Aorta (tissue), 5 donors: ENCODE measurements at regions not wholly inside any gene's neighbourhood (a gene's known extent, or its start where the extent isn't known, plus 50 kb on each side); places are given as distances from the start of the nearest gene placed in this dataset.

ENCODE experiments used
- ATAC-seq: fragments of 200-7000 bp; cut with Tn5 transposase; one replicate; pipeline ENCODE4 v1.9.1; 2022; ENCODE audit warnings: moderate library complexity; ENCODE audit not compliant: low FRiP score
- DNase-seq, 2 donors: peaks; one replicate each; pipeline ENCODE4 v3.0.0-alpha.2; 2020
- H3K27ac ChIP-seq, 2 donors: one replicate each; pipeline ENCODE4 v1.5.1; 2013; ENCODE audit warnings: low read length in 2 of 2, mild to moderate bottlenecking in 2 of 2, moderate library complexity in 2 of 2, control low read depth in 1 of 2, inconsistent platforms in 1 of 2, low read depth in 1 of 2
- H3K27me3 ChIP-seq, 2 donors: one replicate each; pipeline ENCODE4 v1.6.1; 2013; ENCODE audit warnings: control low read depth in 1 of 2, low read length in 1 of 2, mild to moderate bottlenecking in 1 of 2, moderate library complexity in 1 of 2; ENCODE audit not compliant: insufficient read depth in 2 of 2, control insufficient read depth in 1 of 2
- H3K36me3 ChIP-seq, 2 donors: one replicate each; pipeline ENCODE4 v1.6.1; 2013; ENCODE audit warnings: control low read depth in 1 of 2, low read length in 1 of 2, mild to moderate bottlenecking in 1 of 2; ENCODE audit not compliant: insufficient read depth in 2 of 2, control insufficient read depth in 1 of 2
- H3K4me1 ChIP-seq, 2 donors: one replicate each; pipeline ENCODE4 v1.6.1; 2013; ENCODE audit warnings: low read length in 2 of 2, control low read depth in 1 of 2, mild to moderate bottlenecking in 1 of 2, moderate library complexity in 1 of 2; ENCODE audit not compliant: insufficient read depth in 2 of 2, control insufficient read depth in 1 of 2
- H3K4me3 ChIP-seq, 2 donors: one replicate each; pipeline ENCODE4 v1.5.1; 2013; ENCODE audit warnings: low read length in 2 of 2, control low read depth in 1 of 2, mild to moderate bottlenecking in 1 of 2
- H3K9me3 ChIP-seq: one replicate; pipeline ENCODE4 v1.6.1; 2013; ENCODE audit warnings: mild to moderate bottlenecking, low read length; ENCODE audit not compliant: control insufficient read depth
- WGBS, 2 donors: extraction: QIAGEN DNeasy Blood & Tissue Kit; methylation state at CpG; one replicate each; pipeline ENCODE4 v1.1.7; 2013; 5-methylcytosine and 5-hydroxymethylcytosine counted together
- intact Hi-C, 2 donors: fragments of 100-400 bp; cut with DNase I; formaldehyde crosslinking; loops; one replicate each; pipeline versions ENCODE4 v1.14.2 to v1.15.0; 2022
- donor health status: healthy with polysubstance abuse.
- donor health status: Bipolar disorder and iron deficiency.
- donor health status: DM: no; HTN: no; CAD: no.
- donor health status: DM: no; HTN: no; CAD: no.
- donor health status: DM: yes; HTN: yes; CAD: no.

- intact Hi-C loops = no loop called here
- no peak for ATAC-seq
- 85 to 94% methylated on average over 4 of the region's 4 CpGs for WGBS, 2 donors
These were observed 434.3 kb upstream of the IGFBP3 start for GRCh38 chr7:46355331-46355730.

GRCh38 chr7:46352004-46352954 lies 431.2 kb upstream of the IGFBP3 start:
- DNase-seq = no peak
- Histone ChIP-seq H3K36me3 (no peaks in the 10 kb centered on the region), H3K27ac (no peak overlapping the region), H3K27me3 (no peaks in the 10 kb centered on the region), H3K9me3 (no peaks in the 10 kb centered on the region), H3K4me3 (no peak overlapping the region), H3K4me1 (no peaks in the 10 kb centered on the region)
- ATAC-seq = peak; percentile 56
- intact Hi-C loops = loop anchor here (1.0 to 5.0 kb wide), 3 partner anchors 430 to 735 kb away; no protein-coding TSS in a partner anchor
- 7 to 12% methylated on average over 2 of the region's 2 CpGs for WGBS, 2 donors

More at GRCh38 chr7:46355331-46355730, 434.3 kb upstream of the IGFBP3 start:
- Histone ChIP-seq H3K27me3 (no peaks in the 10 kb centered on the region), H3K36me3 (no peaks in the 10 kb centered on the region), H3K9me3 (no peaks in the 10 kb centered on the region), H3K27ac (no peak overlapping the region), H3K4me1 (no peaks in the 10 kb centered on the region), H3K4me3 (no peak overlapping the region)
- no peak for DNase-seq

GRCh38 chr7:46349490-46349889 lies 428.4 kb upstream of the IGFBP3 start:
- DNase-seq = no peak
- H3K4me3 ChIP-seq = no peak overlapping the region
- no peaks in the 10 kb centered on the region for H3K4me1 ChIP-seq
- 63 to 65% methylated on average over 2 of the region's 2 CpGs for WGBS, 2 donors
- no peak for ATAC-seq
- no peaks in the 10 kb centered on the region for H3K27me3 ChIP-seq
- intact Hi-C loops = no loop called here
- H3K27ac ChIP-seq = no peak overlapping the region
- no peaks in the 10 kb centered on the region for H3K9me3 ChIP-seq
- H3K36me3 ChIP-seq = no peaks in the 10 kb centered on the region

GRCh38 chr7:46344533-46344932 lies 423.5 kb upstream of the IGFBP3 start:
- no peaks in the 10 kb centered on the region for H3K36me3 ChIP-seq
- no peak overlapping the region for H3K27ac ChIP-seq
- DNase-seq (no peak), ATAC-seq (no peak)
- 83 to 88% methylated on average over 4 of the region's 4 CpGs for WGBS, 2 donors
- no peak overlapping the region for H3K4me3 ChIP-seq
- intact Hi-C loops = no loop called here
- H3K4me1 ChIP-seq = no peaks in the 10 kb centered on the region
- no peaks in the 10 kb centered on the region for H3K27me3 ChIP-seq
- H3K9me3 ChIP-seq = no peaks in the 10 kb centered on the region

DNA sequence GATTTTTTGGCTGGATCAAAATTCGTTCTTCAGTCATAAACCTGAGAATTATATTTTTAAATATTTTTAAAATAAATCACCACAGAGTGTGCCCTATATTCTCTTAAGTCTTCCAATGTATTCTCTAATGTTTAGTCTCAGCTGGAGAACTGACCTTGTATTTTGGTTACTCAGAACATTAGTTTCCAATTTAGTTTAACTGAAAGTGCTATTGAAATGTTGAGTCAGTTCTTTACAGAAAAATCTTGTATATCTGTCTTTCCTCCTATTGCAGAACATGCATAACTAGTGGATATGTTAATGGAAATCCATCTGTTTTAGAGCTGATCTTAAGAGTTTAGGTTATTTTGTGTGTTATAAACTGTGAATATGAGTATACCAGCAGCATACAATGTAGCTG lies 422.7 kb upstream of the IGFBP3 start:
- WGBS, 2 donors = 83 to 86% methylated on average over 1 of the region's 1 CpG

DNA sequence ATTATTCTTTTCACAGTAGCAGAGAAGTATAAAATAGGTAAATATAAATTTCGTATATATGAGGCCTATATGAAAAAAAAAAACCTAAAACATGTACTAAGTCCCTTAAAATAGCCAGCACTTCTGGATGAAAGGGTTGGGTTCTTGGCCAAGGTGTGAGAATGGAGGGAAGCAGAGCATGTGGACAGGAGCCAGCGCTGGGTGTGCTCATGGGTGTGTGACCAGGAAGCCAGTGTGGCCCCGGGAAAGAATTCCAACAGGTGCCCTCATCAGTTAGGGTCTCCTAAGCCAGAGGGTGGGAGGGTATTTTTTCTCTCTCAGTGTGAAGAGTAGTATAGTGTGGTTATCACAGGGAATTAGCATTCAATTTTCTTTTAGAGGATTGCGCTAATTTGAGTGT lies 401.9 kb upstream of the IGFBP3 start:
- H3K4me3 ChIP-seq = no peak overlapping the region
- H3K9me3 ChIP-seq = no peaks in the 10 kb centered on the region
- H3K27me3 ChIP-seq = no peaks in the 10 kb centered on the region
- no peak for ATAC-seq
- H3K36me3 ChIP-seq = peaks cover 0 to 2% of the 10 kb centered on the region in 2 donors
- WGBS, 2 donors = 86 to 87% methylated on average over 4 of the region's 4 CpGs
- DNase-seq = no peak
- intact Hi-C loops = no loop called here
- H3K27ac ChIP-seq = no peak overlapping the region
- H3K4me1 ChIP-seq = no peaks in the 10 kb centered on the region

More for the DNA sequence above, 422.7 kb upstream of the IGFBP3 start:
- H3K27ac ChIP-seq = no peak overlapping the region
- H3K36me3 ChIP-seq = no peaks in the 10 kb centered on the region
- intact Hi-C loops = no loop called here
- H3K4me3 ChIP-seq = no peak overlapping the region
- no peaks in the 10 kb centered on the region for H3K27me3 ChIP-seq
- no peaks in the 10 kb centered on the region for H3K9me3 ChIP-seq
- DNase-seq = no peak
- no peaks in the 10 kb centered on the region for H3K4me1 ChIP-seq
- no peak for ATAC-seq

DNA sequence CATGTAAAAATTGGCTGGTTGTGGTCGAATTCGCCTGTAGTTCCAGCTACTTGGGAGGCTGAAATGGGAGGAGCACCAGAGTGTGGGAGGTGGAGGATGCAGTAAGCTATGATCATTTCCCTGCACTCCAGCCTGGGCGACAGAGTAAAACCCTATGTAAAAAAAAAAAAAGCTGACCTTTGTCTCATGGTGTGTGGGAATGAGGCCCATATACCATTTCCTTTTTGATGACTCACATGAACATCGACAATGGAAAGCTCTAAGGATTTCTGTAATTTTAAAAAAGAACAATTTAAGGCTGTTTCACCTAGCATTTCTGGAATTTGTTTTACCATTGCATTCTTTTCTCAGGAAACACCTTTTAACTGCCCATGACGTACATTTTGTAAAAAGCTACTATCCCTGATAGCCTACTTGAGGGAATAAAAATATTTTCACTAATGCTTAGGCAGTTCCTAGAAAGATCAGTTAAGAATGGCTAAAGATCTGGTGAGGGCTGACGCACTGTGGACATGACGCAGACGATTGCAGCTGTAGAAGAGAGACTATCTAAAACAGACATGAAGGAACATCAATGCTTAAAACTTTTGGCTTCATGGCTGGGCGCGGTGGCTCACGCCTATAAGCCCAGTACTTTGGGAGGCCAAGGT lies 400.6 kb upstream of the IGFBP3 start:
- Histone ChIP-seq H3K36me3 (peaks cover 0 to 2% of the 10 kb centered on the region in 2 donors), H3K27me3 (no peaks in the 10 kb centered on the region), H3K27ac (no peak overlapping the region), H3K4me1 (no peaks in the 10 kb centered on the region), H3K9me3 (no peaks in the 10 kb centered on the region), H3K4me3 (no peak overlapping the region)
- ATAC-seq (no peak), DNase-seq (no peak)
- 77 to 86% methylated on average over 11 of the region's 11 CpGs for WGBS, 2 donors
- intact Hi-C loops = no loop called here

DNA sequence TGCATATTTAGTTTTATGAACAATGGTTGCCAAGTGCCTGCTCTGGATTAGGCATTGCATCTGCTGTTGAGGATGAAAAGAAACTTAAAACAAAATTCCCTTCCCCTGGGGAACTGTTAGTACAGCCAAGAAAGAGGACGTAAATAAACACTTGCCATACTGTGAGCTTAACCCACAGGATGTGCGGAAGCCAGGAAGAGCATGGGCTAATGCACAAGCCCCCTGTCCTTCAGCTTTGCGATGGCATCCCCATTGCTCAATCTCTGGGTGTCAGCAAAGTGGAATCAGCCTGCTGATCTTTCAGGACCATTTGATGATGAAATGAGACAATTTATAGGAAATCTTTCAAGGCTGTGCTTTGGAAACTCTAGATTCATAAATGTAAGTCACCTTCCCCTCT lies 399.9 kb upstream of the IGFBP3 start:
- H3K4me1 ChIP-seq = no peaks in the 10 kb centered on the region
- no peaks in the 10 kb centered on the region for H3K27me3 ChIP-seq
- H3K9me3 ChIP-seq = no peaks in the 10 kb centered on the region
- H3K36me3 ChIP-seq = peaks cover 0 to 2% of the 10 kb centered on the region in 2 donors
- DNase-seq (no peak), ATAC-seq (no peak)
- no peak overlapping the region for H3K27ac ChIP-seq
- WGBS, 2 donors = 46 to 63% methylated on average over 3 of the region's 3 CpGs
- no peak overlapping the region for H3K4me3 ChIP-seq
- intact Hi-C loops = no loop called here
